ENCODE measurements at regions not wholly inside any gene's neighbourhood (a gene's known extent, or its start where the extent isn't known, plus 50 kb on each side); places are given as distances from the start of the nearest gene placed in this dataset.
"Not testable (repeated sequence)": the region's sequence is repeated elsewhere in the genome, so short reads cannot be mapped to it uniquely, and the experiment has no call there.

GRCh38 chr16:63403792-63404191, 1367.6 kb upstream of the CDH8 start:
- no peaks in the 10 kb centered on the region for H3K27me3 Mint-ChIP-seq
- H3K27ac Mint-ChIP-seq = no peak overlapping the region
- intact Hi-C loops (cut with micrococcal nuclease) = no loop called here
- ChIA-PET CTCF (interaction anchor here (0.6 kb wide), 1 partner anchor 270 kb away, joined by 3 read pairs; no protein-coding TSS in a partner anchor), POLR2A (no interaction called here)
- no peaks in the 10 kb centered on the region for H3K36me3 Mint-ChIP-seq (ENCODE audit: low read depth)
- no peak overlapping the region for H3K4me3 Mint-ChIP-seq
- no peak for TF ChIP-seq CTCF (IDR thresholded peaks at IDR 0.05)
- no peaks in the 10 kb centered on the region for H3K4me1 Mint-ChIP-seq
- ATAC-seq (ENCODE audit: low read depth) (no peak), DNase-seq (no peak)
- no peaks in the 10 kb centered on the region for H3K9me3 Mint-ChIP-seq

- ATAC-seq (ENCODE audit: low read depth); DNase-seq; intact Hi-C loops (cut with micrococcal nuclease); H3K27me3 Mint-ChIP-seq; H3K4me3 Mint-ChIP-seq; H3K4me1 Mint-ChIP-seq; H3K27ac Mint-ChIP-seq; H3K9me3 Mint-ChIP-seq; CTCF ChIA-PET; H3K36me3 Mint-ChIP-seq (ENCODE audit: low read depth); POLR2A ChIA-PET: not testable (repeated sequence)
Observed at GRCh38 chr16:63388277-63388676, 1352.0 kb upstream of the CDH8 start.

- H3K27me3 Mint-ChIP-seq = no peaks in the 10 kb centered on the region
- CTCF ChIA-PET = no interaction called here
- POLR2A ChIA-PET = no interaction called here
- intact Hi-C loops (cut with micrococcal nuclease) = no loop called here
- ATAC-seq (ENCODE audit: low read depth) (no peak), DNase-seq (no peak)
- no peaks in the 10 kb centered on the region for H3K9me3 Mint-ChIP-seq
- H3K4me1 Mint-ChIP-seq = no peaks in the 10 kb centered on the region
- H3K36me3 Mint-ChIP-seq (ENCODE audit: low read depth) = no peaks in the 10 kb centered on the region
- no peak for TF ChIP-seq CTCF (IDR thresholded peaks at IDR 0.05)
- no peak overlapping the region for H3K4me3 Mint-ChIP-seq
- no peak overlapping the region for H3K27ac Mint-ChIP-seq
Observed at GRCh38 chr16:63385714-63386432, 1349.6 kb upstream of the CDH8 start.

- no peaks in the 10 kb centered on the region for H3K36me3 Mint-ChIP-seq (ENCODE audit: low read depth)
- DNase-seq (no peak), ATAC-seq (ENCODE audit: low read depth) (no peak)
- no peak for TF ChIP-seq CTCF (IDR thresholded peaks at IDR 0.05)
- ChIA-PET POLR2A (no interaction called here), CTCF (no interaction called here)
- H3K4me1 Mint-ChIP-seq = no peaks in the 10 kb centered on the region
- no peak overlapping the region for H3K27ac Mint-ChIP-seq
- intact Hi-C loops (cut with micrococcal nuclease) = no loop called here
- no peak overlapping the region for H3K4me3 Mint-ChIP-seq
- no peaks in the 10 kb centered on the region for H3K27me3 Mint-ChIP-seq
- peaks cover 5% of the 10 kb centered on the region for H3K9me3 Mint-ChIP-seq
Observed at GRCh38 chr16:63373744-63374143, 1337.5 kb upstream of the CDH8 start.

- CTCF ChIA-PET = no interaction called here
- H3K36me3 Mint-ChIP-seq (ENCODE audit: low read depth) = no peaks in the 10 kb centered on the region
Observed at GRCh38 chr16:63372815-63373214, 1336.6 kb upstream of the CDH8 start.

More at GRCh38 chr16:63372815-63373214, 1336.6 kb upstream of the CDH8 start:
- POLR2A ChIA-PET = no interaction called here
- no peak for TF ChIP-seq CTCF (IDR thresholded peaks at IDR 0.05)
- Mint-ChIP-seq H3K4me3 (no peak overlapping the region), H3K4me1 (no peaks in the 10 kb centered on the region), H3K9me3 (peaks cover 5% of the 10 kb centered on the region), H3K27me3 (no peaks in the 10 kb centered on the region), H3K27ac (no peak overlapping the region)
- ATAC-seq (ENCODE audit: low read depth) (no peak), DNase-seq (no peak)
- intact Hi-C loops (cut with micrococcal nuclease) = no loop called here

Data from activated B cell treated with CpG ODN at 0.5 μM for 24 hours (primary cell).